Esophagus squamous epithelium (tissue), 4 donors: ENCODE measurements at regions not wholly inside any gene's neighbourhood (a gene's known extent, or its start where the extent isn't known, plus 50 kb on each side); places are given as distances from the start of the nearest gene placed in this dataset.

Experiments
- CTCF ChIP-seq, 6 experiments: fragments of 450-650 bp in 4 of 6; fragments of 200-600 bp in 2 of 6; sonication (generic) in 2 of 6; IDR thresholded peaks; one replicate each; pipeline ENCODE4 v1.5.1; 2016 to 2019; ENCODE audit warnings: antibody characterized with exemption in 6 of 6, mild to moderate bottlenecking in 4 of 6, moderate library complexity in 4 of 6
- POLR2A ChIP-seq, 4 donors: fragments of 450-650 bp; IDR thresholded peaks; one replicate each; pipeline ENCODE4 v1.6.1; 2017; ENCODE audit warnings: antibody characterized with exemption in 4 of 4, mild to moderate bottlenecking in 4 of 4, moderate library complexity in 3 of 4

GRCh38 chr12:43284486-43285158 lies 267.4 kb downstream of the ADAMTS20 start:
- no peak for TF ChIP-seq CTCF (IDR thresholded peaks at IDR 0.05)
- TF ChIP-seq POLR2A (IDR thresholded peaks at IDR 0.05): no peak
